K562 (cell line): ENCODE measurements at regions not wholly inside any gene's neighbourhood (a gene's known extent, or its start where the extent isn't known, plus 50 kb on each side); places are given as distances from the start of the nearest gene placed in this dataset.

ENCODE experiments used
- ATAC-seq: fragments of 200-7000 bp; cut with Tn5 transposase; 3 replicates; pipeline ENCODE4 v1.9.1; 2020; ENCODE audit warnings: moderate library complexity
- BruUV-seq: library from RNA; stranded (reverse); fragments of 400-500 nt; replicated peaks from 2 replicates; lab custom pipeline; 2021; lab: Mats Ljungman, UMichigan
- CTCF ChIA-PET: fragments of 300-600 bp; formaldehyde crosslinking; extraction: SDS; loops from one replicate; lab custom pipeline; 2021; ENCODE audit warnings: low intra/inter-chr PET ratio; lab: Yijun Ruan, JAX
- POLR2A ChIA-PET: fragments of 300-600, 350-650 bp; sonication (Branson Sonifier 250); formaldehyde crosslinking; extraction: SDS; loops from one replicate; lab custom pipeline; 2021; ENCODE audit warnings: antibody characterized with exemption, inconsistent platforms; lab: Yijun Ruan, JAX
- DNase-seq, 4 experiments: peaks; one replicate each; pipeline versions ENCODE4 v3.0.0 to v3.0.0-alpha.2; 2011 to 2018; ENCODE audit warnings: low spot score in 3 of 4, mixed read lengths in 3 of 4; ENCODE audit errors: extremely low read depth in 1 of 4
- FAIRE-seq: peaks from 2 replicates; lab custom pipeline; 2011; peaks lifted over from hg19 to GRCh38; lab: Jason Lieb, UNC
- H2AFZ ChIP-seq: 2 replicates; pipeline ENCODE4 v1.6.0; 2011; ENCODE audit warnings: low read depth, low read length, control low read depth, inconsistent platforms
- H3K27ac ChIP-seq: fragments of 200-600 bp; 3 replicates; pipeline ENCODE4 v1.8.0; 2011; ENCODE audit warnings: low read depth, mild to moderate bottlenecking, control low read depth, inconsistent platforms, low read length, moderate library complexity, mixed read lengths; ENCODE audit errors: extremely low read depth
- H3K27me3 ChIP-seq, 2 experiments: fragments of 300-600 bp in 1 of 2; 2 replicates in 1 of 2; 3 replicates in 1 of 2; pipeline versions ENCODE4 v1.6.0 to v1.8.0; 2011; ENCODE audit warnings: inconsistent platforms in 2 of 2, low read length in 2 of 2, mild to moderate bottlenecking in 1 of 2, mixed read lengths in 1 of 2, moderate library complexity in 1 of 2; ENCODE audit not compliant: control insufficient read depth in 2 of 2, insufficient read depth in 2 of 2
- H3K36me3 ChIP-seq: fragments of 300-600 bp; 3 replicates; pipeline ENCODE4 v1.8.0; 2011; ENCODE audit warnings: mild to moderate bottlenecking, low read length, inconsistent platforms; ENCODE audit not compliant: control insufficient read depth, insufficient read depth
- H3K4me1 ChIP-seq, 2 experiments: fragments of 200-600 bp in 1 of 2; replicated peaks in 1 of 2; 2 replicates in 1 of 2; 3 replicates in 1 of 2; pipeline versions ENCODE4 v1.5.1 to v1.8.0; 2011; ENCODE audit warnings: inconsistent platforms in 2 of 2, low read length in 2 of 2, mild to moderate bottlenecking in 1 of 2, mixed read lengths in 1 of 2, moderate library complexity in 1 of 2; ENCODE audit not compliant: control insufficient read depth in 2 of 2, insufficient read depth in 2 of 2
- H3K4me2 ChIP-seq: 2 replicates; pipeline ENCODE4 v1.6.1; 2011; ENCODE audit warnings: low read length, control low read depth, inconsistent platforms, mixed read lengths; ENCODE audit not compliant: insufficient read depth
- H3K4me3 ChIP-seq: fragments of 200-600 bp; sonication (generic), shearing (Covaris generic); 2 replicates; pipeline ENCODE4 v1.5.1; 2016; ENCODE audit warnings: control low read depth, inconsistent platforms
- H3K79me2 ChIP-seq: fragments of 200-600 bp; 3 replicates; pipeline ENCODE4 v1.8.0; 2011; ENCODE audit warnings: low read length, inconsistent platforms; ENCODE audit not compliant: control insufficient read depth, insufficient read depth
- H3K9ac ChIP-seq, 2 experiments: 2 replicates each; pipeline versions ENCODE4 v1.6.0 to v1.6.1; 2011; ENCODE audit warnings: low read depth in 2 of 2, low read length in 2 of 2, control low read depth in 1 of 2, inconsistent platforms in 1 of 2, mild to moderate bottlenecking in 1 of 2, mixed read lengths in 1 of 2; ENCODE audit not compliant: insufficient read depth in 1 of 2
- H3K9me1 ChIP-seq: one replicate; pipeline ENCODE4 v1.6.0; 2011; ENCODE audit warnings: inconsistent platforms, mild to moderate bottlenecking, low read length, moderate library complexity; ENCODE audit not compliant: control insufficient read depth, insufficient read depth
- H3K9me3 ChIP-seq: replicated peaks from 2 replicates; pipeline ENCODE4 v1.5.1; 2011; ENCODE audit warnings: low read depth, low read length, inconsistent platforms; ENCODE audit not compliant: control insufficient read depth, insufficient read depth
- H4K20me1 ChIP-seq: replicated peaks from 2 replicates; pipeline ENCODE4 v1.6.1; 2011; ENCODE audit warnings: low read length, inconsistent platforms, mixed read lengths; ENCODE audit not compliant: control insufficient read depth, insufficient read depth
- ARID2 ChIP-seq: fragments of 450-650 bp; IDR thresholded peaks from 2 replicates; pipeline ENCODE4 v1.6.1; 2017; ENCODE audit warnings: antibody characterized with exemption, mild to moderate bottlenecking
- BRCA1 ChIP-seq, 2 experiments: fragments of 450-650 bp in 1 of 2; sonication (generic) in 1 of 2; formaldehyde crosslinking in 1 of 2; IDR thresholded peaks; 2 replicates each; pipeline versions ENCODE4 v1.5.0 to v1.6.1; 2017 to 2020; ENCODE audit warnings: mild to moderate bottlenecking in 1 of 2, missing genetic modification reagents in 1 of 2
- HNRNPLL ChIP-seq: fragments of 200-400 bp; formaldehyde crosslinking; IDR thresholded peaks from 2 replicates; pipeline ENCODE4 v1.6.1; 2017; ENCODE audit warnings: low read length, low read depth, mild to moderate bottlenecking; ENCODE audit not compliant: poor library complexity, severe bottlenecking
- NCOA2 ChIP-seq, 2 experiments: fragments of 450-650 bp; IDR thresholded peaks; 2 replicates each; pipeline ENCODE4 v1.6.1; 2018; ENCODE audit warnings: mild to moderate bottlenecking in 2 of 2, moderate library complexity in 1 of 2; ENCODE audit not compliant: partially characterized antibody in 2 of 2
- PHF21A ChIP-seq: fragments of 450-650 bp; IDR thresholded peaks from 2 replicates; pipeline ENCODE4 v1.6.1; 2017; ENCODE audit warnings: low read depth, borderline replicate concordance
- PYGO2 ChIP-seq: fragments of 450-650 bp; IDR thresholded peaks from 2 replicates; pipeline ENCODE4 v1.6.1; 2016; ENCODE audit warnings: mild to moderate bottlenecking, missing genetic modification characterization, moderate library complexity, missing compliant biosample characterization
- TRIM24 ChIP-seq, 2 experiments: fragments of 450-650 bp; IDR thresholded peaks; 2 replicates each; pipeline ENCODE4 v1.6.1; 2016
- TRIM28 ChIP-seq: fragments of 450-650 bp; IDR thresholded peaks from 2 replicates; pipeline ENCODE4 v1.6.1; 2017
- ZNF124 ChIP-seq: sonication (generic); formaldehyde crosslinking; IDR thresholded peaks from 2 replicates; pipeline ENCODE4 v1.8.1; 2022; ENCODE audit warnings: missing genetic modification reagents
- WGBS: fragments of 100-300 bp; shearing (Covaris generic); methylation state at CpG from one replicate; pipeline ENCODE4 v1.1.6; 2016; ENCODE audit warnings: low coverage, mixed read lengths; ENCODE audit not compliant: insufficient coverage; ENCODE audit errors: missing lambda C conversion rate; 5-methylcytosine and 5-hydroxymethylcytosine counted together
- in situ Hi-C: fragments of 300-500 bp; cut with MboI; formaldehyde crosslinking; loops from 4 replicates; pipeline ENCODE4 v1.15.0; 2018; ENCODE audit warnings: inconsistent platforms, mixed read lengths
- intact Hi-C: fragments of 100-400 bp; cut with micrococcal nuclease; formaldehyde crosslinking; loops from 2 replicates; pipeline ENCODE4 v1.14.2; 2022
- TF ChIP-seq, protein P1 (sequence below): sonication (generic); formaldehyde crosslinking; IDR thresholded peaks from 2 replicates; pipeline ENCODE4 v1.8.1; 2023; ENCODE audit warnings: mild to moderate bottlenecking, missing genetic modification reagents
- TF ChIP-seq, protein P2 (sequence below): sonication (generic); formaldehyde crosslinking; IDR thresholded peaks from 2 replicates; pipeline ENCODE4 v1.8.0; 2022; ENCODE audit warnings: missing genetic modification reagents, mild to moderate bottlenecking, borderline replicate concordance

DNA sequence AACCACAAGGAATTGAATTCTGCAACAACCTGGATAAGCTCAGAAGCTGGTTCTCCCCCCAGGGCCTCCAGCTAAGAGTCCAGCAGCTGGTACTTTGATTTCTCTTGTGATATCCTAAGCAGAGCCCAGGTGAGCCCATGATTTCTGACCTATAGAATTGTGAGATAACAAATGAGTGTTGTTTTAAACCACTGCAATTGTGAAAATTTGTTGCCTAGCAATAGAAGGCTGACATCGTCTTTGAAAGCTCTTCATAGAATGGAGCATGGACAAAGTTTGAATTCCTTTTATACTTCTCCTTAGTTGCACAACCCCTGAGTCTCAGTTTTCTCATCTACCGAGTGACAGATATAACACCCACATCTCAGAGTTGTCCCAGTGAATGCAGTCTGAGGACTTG is 129.9 kb downstream of the TEX36 start (continued):
- no peak for TF ChIP-seq HNRNPLL
- TF ChIP-seq NCOA2 (IDR thresholded peaks at IDR 0.05; ENCODE audit: partially characterized antibody in 2 of 2): no peak
- no peak for TF ChIP-seq BRCA1 (IDR thresholded peaks at IDR 0.05)
- no peak for TF ChIP-seq BRCA1 (CRISPR knock-in tag; IDR thresholded peaks at IDR 0.05)
- TF ChIP-seq, protein P1, sequence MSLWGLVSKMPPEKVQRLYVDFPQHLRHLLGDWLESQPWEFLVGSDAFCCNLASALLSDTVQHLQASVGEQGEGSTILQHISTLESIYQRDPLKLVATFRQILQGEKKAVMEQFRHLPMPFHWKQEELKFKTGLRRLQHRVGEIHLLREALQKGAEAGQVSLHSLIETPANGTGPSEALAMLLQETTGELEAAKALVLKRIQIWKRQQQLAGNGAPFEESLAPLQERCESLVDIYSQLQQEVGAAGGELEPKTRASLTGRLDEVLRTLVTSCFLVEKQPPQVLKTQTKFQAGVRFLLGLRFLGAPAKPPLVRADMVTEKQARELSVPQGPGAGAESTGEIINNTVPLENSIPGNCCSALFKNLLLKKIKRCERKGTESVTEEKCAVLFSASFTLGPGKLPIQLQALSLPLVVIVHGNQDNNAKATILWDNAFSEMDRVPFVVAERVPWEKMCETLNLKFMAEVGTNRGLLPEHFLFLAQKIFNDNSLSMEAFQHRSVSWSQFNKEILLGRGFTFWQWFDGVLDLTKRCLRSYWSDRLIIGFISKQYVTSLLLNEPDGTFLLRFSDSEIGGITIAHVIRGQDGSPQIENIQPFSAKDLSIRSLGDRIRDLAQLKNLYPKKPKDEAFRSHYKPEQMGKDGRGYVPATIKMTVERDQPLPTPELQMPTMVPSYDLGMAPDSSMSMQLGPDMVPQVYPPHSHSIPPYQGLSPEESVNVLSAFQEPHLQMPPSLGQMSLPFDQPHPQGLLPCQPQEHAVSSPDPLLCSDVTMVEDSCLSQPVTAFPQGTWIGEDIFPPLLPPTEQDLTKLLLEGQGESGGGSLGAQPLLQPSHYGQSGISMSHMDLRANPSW: no peak

DNA sequence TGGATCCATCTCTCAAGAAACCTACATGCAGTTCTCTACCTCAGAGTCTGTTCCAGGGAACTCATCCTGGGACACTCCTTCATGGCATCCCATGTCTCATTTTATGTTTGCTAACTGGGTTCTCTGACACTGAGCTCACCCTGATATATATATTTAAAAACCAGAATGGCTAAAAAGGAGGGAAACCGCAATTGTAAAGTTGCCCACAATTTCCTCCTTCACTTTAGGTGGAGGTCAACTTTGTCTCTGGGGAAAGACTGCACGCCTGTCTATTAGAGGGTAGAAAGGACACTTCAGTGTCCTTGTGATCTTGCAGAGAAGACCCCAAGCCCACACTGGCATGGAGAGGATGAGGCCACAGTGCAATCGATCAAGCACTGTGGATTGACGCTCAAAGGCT is 131.7 kb downstream of the TEX36 start:
- FAIRE-seq: no peak
- H3K27ac ChIP-seq: no peak overlapping the region
- no peak overlapping the region for H3K9ac ChIP-seq
- no peak overlapping the region for H2AFZ ChIP-seq
- no peaks in the 10 kb centered on the region for H3K4me1 ChIP-seq
- POLR2A ChIA-PET: interaction anchor here (0.7 kb wide), 1 partner anchor 1303 kb away, joined by 3 read pairs; no protein-coding TSS in a partner anchor
- intact Hi-C loops (no loop called here), in situ Hi-C loops (no loop called here)
- 0% methylated on average over 4 of the region's 4 CpGs for WGBS
- H4K20me1 ChIP-seq: no peaks in the 10 kb centered on the region
- CTCF ChIA-PET: no interaction called here
- H3K4me2 ChIP-seq: no peak overlapping the region
- H3K36me3 ChIP-seq: no peaks in the 10 kb centered on the region
- TF ChIP-seq TRIM24 (IDR thresholded peaks at IDR 0.05): no peak
- TF ChIP-seq ARID2: no peak
- TF ChIP-seq ZNF124 (CRISPR knock-in tag): no peak
- TF ChIP-seq, protein P2, sequence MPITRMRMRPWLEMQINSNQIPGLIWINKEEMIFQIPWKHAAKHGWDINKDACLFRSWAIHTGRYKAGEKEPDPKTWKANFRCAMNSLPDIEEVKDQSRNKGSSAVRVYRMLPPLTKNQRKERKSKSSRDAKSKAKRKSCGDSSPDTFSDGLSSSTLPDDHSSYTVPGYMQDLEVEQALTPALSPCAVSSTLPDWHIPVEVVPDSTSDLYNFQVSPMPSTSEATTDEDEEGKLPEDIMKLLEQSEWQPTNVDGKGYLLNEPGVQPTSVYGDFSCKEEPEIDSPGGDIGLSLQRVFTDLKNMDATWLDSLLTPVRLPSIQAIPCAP: no peak
- TF ChIP-seq PHF21A: no peak
- no peak for TF ChIP-seq PYGO2 (tag)
- no peak for TF ChIP-seq TRIM28
- H3K27me3 ChIP-seq: peaks cover 4 to 33% of the 10 kb centered on the region in 2 experiments; a peak in 4 of 5 replicates
- no peaks in the 10 kb centered on the region for H3K9me1 ChIP-seq
- no peaks in the 10 kb centered on the region for H3K9me3 ChIP-seq
- BruUV-seq: no TSS peak
- no peaks in the 10 kb centered on the region for H3K79me2 ChIP-seq
- no peak overlapping the region for H3K4me3 ChIP-seq
- no peak for ATAC-seq
- DNase-seq: no peak
